ENCODE measurements at regions not wholly inside any gene's neighbourhood (a gene's known extent, or its start where the extent isn't known, plus 50 kb on each side); places are given as distances from the start of the nearest gene placed in this dataset.
A peak's percentile ranks its signal among the peaks of the same experiment; 100 is the strongest.

DNA sequence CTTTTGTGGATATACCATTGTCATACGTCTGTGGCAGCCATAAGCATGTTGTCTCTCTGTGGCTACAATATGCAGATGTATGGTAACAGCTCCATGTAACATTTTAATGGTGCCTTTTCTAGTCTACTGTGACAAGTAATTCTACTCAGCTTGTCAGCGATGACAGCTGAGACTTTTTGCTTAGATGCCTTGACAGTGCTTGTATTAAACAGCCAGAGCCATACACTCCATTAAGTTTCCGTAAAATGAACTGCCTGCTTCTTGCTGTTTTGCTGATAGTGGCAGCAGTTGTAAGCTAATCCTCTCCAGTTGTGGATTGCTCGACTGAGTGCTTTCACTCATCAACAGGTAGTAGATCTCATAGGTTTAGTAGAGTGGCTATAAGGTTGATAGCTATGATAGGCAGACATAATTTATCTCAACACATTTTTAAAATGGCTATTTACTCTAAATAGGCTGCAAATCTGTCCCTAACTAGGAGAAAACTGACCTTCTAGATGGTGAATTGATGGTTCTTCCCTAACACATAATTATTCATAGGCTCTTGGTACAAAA, 260.2 kb upstream of the NAALADL2 start:
- Histone ChIP-seq H4K5ac (ENCODE audit: insufficient read length, low read depth, low read length) (no peak overlapping the region), H3K56ac (replicated peaks; ENCODE audit: insufficient read length, low read depth, low read length) (no peak overlapping the region), H3K36me3 (ENCODE audit: control insufficient read depth in 2 of 4, insufficient read depth in 4 of 4, low read length in 3 of 4) (no peaks in the 10 kb centered on the region), H4K8ac (ENCODE audit: extremely low read depth, insufficient read depth, low read length) (no peak overlapping the region), H4K91ac (replicated peaks; ENCODE audit: insufficient read length, low read length) (no peak overlapping the region), H3K4me3 (ENCODE audit: extremely low read depth in 1 of 4, insufficient read depth in 2 of 4, low read depth in 3 of 4, low read length in 4 of 4) (no peak overlapping the region), H3K79me1 (ENCODE audit: low read depth, low read length) (no peaks in the 10 kb centered on the region), H3K18ac (ENCODE audit: extremely low read depth, low read length) (no peak overlapping the region), H2BK20ac (ENCODE audit: low read length) (no peak overlapping the region), H2AFZ (ENCODE audit: low read length) (no peak overlapping the region), H3K4me2 (ENCODE audit: insufficient read depth in 1 of 2, low read depth in 2 of 2, low read length in 2 of 2) (no peak overlapping the region), H4K20me1 (replicated peaks in 1 of 2; ENCODE audit: control insufficient read depth in 1 of 2, insufficient read depth in 2 of 2, low read length in 2 of 2) (no peaks in the 10 kb centered on the region), H3K79me2 (ENCODE audit: control insufficient read depth in 1 of 2, insufficient read depth in 2 of 2, low read length in 2 of 2) (no peaks in the 10 kb centered on the region), H2BK12ac (ENCODE audit: low read depth, low read length) (no peak overlapping the region), H3K9ac (replicated peaks in 1 of 4; ENCODE audit: extremely low read depth in 1 of 4, low read depth in 3 of 4, low read length in 3 of 4) (no peak overlapping the region), H3K23me2 (ENCODE audit: low read depth, low read length) (no peaks in the 10 kb centered on the region), H2BK5ac (ENCODE audit: low read depth, low read length) (no peak overlapping the region), H2AK5ac (ENCODE audit: low read depth, low read length) (no peak overlapping the region), H3K27ac (ENCODE audit: low read depth, low read length) (no peak overlapping the region), H3K27me3 (replicated peaks in 1 of 4; ENCODE audit: control insufficient read depth in 3 of 4, extremely low read depth in 1 of 4, insufficient read depth in 3 of 4, low read length in 3 of 4) (no peaks in the 10 kb centered on the region), H3K4me1 (replicated peaks in 1 of 4; ENCODE audit: control insufficient read depth in 3 of 4, insufficient read depth in 4 of 4, low read length in 3 of 4) (no peaks in the 10 kb centered on the region), H2BK15ac (ENCODE audit: low read length) (no peak overlapping the region), H3K23ac (ENCODE audit: insufficient read length) (no peak overlapping the region), H3K9me3 (ENCODE audit: insufficient read depth in 2 of 2, low read depth in 1 of 2, low read length in 1 of 2) (no peaks in the 10 kb centered on the region), H3K4ac (replicated peaks; ENCODE audit: insufficient read length, low read depth, low read length) (no peak overlapping the region), H2BK120ac (replicated peaks; ENCODE audit: low read depth, low read length) (peak overlapping the region; percentile 22), H3K14ac (ENCODE audit: insufficient read length) (no peak overlapping the region)
- DNase-seq (ENCODE audit: low read depth in 1 of 2, low spot score in 2 of 2) (no peak), FAIRE-seq (no peak)
- TF ChIP-seq NANOG (IDR thresholded peaks at IDR 0.05; ENCODE audit: insufficient read depth, low read depth, low read length, poor library complexity, severe bottlenecking): no peak
- no peak for TF ChIP-seq POLR2AphosphoS5 (IDR thresholded peaks at IDR 0.05; ENCODE audit: low read depth, low read length)
- TF ChIP-seq TCF12 (IDR thresholded peaks at IDR 0.05; ENCODE audit: low read depth, low read length): no peak
- no peak for TF ChIP-seq EGR1 (IDR thresholded peaks at IDR 0.05; ENCODE audit: borderline replicate concordance, low read depth, low read length)
- TF ChIP-seq KDM4A (IDR thresholded peaks at IDR 0.05; ENCODE audit: low read depth, low read length, severe bottlenecking): no peak
- TF ChIP-seq SAP30 (IDR thresholded peaks at IDR 0.05; ENCODE audit: insufficient read depth, insufficient replicate concordance, low read length): no peak
- TF ChIP-seq RFX5 (IDR thresholded peaks at IDR 0.05; ENCODE audit: borderline replicate concordance, low read depth, low read length): no peak
- TF ChIP-seq CREB1 (IDR thresholded peaks at IDR 0.05): no peak
- no peak for TF ChIP-seq PHF8 (conservative IDR thresholded peaks at IDR 0.05; ENCODE audit: low read depth, low read length)
- TF ChIP-seq SP2 (IDR thresholded peaks at IDR 0.05; ENCODE audit: low read length): no peak
- TF ChIP-seq, protein P1, sequence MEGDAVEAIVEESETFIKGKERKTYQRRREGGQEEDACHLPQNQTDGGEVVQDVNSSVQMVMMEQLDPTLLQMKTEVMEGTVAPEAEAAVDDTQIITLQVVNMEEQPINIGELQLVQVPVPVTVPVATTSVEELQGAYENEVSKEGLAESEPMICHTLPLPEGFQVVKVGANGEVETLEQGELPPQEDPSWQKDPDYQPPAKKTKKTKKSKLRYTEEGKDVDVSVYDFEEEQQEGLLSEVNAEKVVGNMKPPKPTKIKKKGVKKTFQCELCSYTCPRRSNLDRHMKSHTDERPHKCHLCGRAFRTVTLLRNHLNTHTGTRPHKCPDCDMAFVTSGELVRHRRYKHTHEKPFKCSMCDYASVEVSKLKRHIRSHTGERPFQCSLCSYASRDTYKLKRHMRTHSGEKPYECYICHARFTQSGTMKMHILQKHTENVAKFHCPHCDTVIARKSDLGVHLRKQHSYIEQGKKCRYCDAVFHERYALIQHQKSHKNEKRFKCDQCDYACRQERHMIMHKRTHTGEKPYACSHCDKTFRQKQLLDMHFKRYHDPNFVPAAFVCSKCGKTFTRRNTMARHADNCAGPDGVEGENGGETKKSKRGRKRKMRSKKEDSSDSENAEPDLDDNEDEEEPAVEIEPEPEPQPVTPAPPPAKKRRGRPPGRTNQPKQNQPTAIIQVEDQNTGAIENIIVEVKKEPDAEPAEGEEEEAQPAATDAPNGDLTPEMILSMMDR (IDR thresholded peaks at IDR 0.05; ENCODE audit: control extremely low read depth in 1 of 3, insufficient read depth in 1 of 3, low read depth in 1 of 3, low read length in 3 of 3): no peak
- ChIA-PET CTCF (ENCODE audit: partially characterized antibody) (no interaction called here), POLR2A (ENCODE audit: partially characterized antibody) (no interaction called here)
- WGBS, 2 experiments (ENCODE audit: extremely low coverage in 1 of 2, insufficient coverage in 1 of 2, insufficient read length in 1 of 2, insufficient replicate concordance in 2 of 2, low coverage in 1 of 2, low lambda C conversion rate in 2 of 2, missing lambda C conversion rate in 1 of 2): 91% methylated on average over 4 of the region's 4 CpGs; no CpG with 5 or more reads in 1 of the 2 experiments
